HG03439 (cell line): ENCODE measurements at regions not wholly inside any gene's neighbourhood (a gene's known extent, or its start where the extent isn't known, plus 50 kb on each side); places are given as distances from the start of the nearest gene placed in this dataset.

Experiments used
- ATAC-seq: cut with Tn5 transposase; IDR thresholded peaks from one replicate; pipeline ENCODE4 v1.9.1; 2021; ENCODE audit warnings: mild to moderate bottlenecking, moderate library complexity; ENCODE audit not compliant: unreplicated experiment

DNA sequence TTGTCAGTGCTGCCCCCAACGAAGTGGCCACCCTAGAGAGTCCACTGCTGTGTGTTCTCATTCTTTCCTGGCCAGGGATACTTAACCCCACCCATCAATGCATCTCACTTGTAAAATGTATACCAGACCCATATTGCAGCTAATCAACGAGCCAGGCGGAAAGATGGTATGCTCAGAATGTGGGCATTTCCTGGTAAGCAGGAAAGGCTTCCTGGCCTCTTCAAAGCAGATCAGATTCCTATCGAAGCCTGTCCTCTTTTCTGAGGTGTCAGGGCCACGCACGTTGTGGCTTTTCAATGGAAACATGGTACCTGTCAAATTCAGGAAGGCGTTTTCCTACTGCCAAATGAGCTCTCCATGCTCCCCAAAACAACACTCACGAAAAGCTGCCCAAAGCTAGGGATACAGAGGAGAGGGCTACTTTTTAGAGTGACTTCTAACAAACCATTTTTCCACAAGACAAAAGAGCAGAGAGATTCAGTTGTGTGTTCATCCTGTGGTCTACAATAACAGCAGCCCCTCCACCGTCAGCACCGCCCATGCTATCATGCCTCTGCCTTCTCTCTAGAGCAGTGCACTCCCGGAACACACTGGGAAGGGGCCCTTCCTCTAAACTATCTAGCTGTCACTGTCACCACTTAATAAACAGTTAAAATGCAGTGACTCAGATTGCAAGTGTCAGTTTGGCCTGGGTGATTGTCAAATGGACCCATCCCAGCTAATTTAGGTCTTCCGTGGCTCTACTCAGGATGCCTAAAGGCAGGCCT is 535.1 kb downstream of the RNF144A start:
- ATAC-seq, result no peak

DNA sequence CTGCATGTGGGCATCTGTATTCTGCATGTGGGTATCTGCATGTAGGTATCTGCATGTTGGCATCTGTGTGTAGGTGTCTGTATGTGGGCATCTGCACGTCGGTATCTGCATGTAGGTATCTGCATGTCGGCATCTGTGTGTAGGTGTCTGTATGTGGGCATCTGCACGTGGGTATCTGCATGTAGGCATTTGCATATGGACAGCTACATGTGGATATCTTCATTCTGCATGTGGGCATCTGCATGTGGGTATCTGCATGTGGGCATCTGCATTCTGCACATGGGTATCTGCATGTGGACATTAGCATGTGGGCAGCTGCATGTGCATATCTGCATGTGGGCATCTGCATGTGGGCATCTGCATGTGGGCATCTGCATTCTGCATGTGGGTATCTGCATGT is 537.4 kb downstream of the RNF144A start:
- no peak for ATAC-seq

DNA sequence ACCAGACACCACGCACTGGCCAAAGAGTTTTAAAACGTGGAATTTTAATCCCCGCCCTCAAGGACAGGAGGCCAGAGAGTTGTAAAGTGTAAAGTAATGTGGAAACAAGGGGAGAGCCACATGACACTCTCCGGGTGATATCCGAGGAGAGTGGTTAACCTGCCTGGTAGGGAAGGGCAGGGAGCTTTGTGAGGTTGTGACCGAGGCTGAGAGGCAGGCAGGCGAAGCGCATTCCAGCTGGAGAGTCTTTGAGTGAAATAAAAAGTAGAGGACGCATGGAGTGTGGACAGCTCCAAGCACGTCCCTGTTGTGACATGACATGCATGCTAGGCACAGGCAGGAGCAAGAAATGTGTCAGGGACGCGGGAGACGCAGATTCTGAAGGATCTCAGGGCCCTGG is 539.5 kb downstream of the RNF144A start:
- no peak for ATAC-seq

DNA sequence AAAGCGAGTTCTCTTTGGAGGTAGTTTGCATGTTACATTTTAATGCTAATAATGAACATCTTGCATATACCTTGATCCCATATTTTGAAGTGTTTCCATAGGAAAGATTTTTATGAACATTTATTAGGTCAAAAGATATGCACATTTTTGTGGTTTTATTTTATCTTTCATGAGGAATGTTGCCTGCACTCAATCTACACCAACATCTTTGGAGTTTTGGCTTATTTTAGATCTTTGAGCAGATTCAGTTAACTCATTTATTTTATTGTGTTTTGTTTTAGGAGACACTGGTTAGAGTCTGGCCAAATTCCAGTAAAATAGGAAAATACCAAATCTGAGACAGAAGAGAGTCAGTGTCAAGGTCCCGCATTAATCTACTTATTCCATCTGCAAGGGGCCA is 540.9 kb downstream of the RNF144A start:
- no peak for ATAC-seq

DNA sequence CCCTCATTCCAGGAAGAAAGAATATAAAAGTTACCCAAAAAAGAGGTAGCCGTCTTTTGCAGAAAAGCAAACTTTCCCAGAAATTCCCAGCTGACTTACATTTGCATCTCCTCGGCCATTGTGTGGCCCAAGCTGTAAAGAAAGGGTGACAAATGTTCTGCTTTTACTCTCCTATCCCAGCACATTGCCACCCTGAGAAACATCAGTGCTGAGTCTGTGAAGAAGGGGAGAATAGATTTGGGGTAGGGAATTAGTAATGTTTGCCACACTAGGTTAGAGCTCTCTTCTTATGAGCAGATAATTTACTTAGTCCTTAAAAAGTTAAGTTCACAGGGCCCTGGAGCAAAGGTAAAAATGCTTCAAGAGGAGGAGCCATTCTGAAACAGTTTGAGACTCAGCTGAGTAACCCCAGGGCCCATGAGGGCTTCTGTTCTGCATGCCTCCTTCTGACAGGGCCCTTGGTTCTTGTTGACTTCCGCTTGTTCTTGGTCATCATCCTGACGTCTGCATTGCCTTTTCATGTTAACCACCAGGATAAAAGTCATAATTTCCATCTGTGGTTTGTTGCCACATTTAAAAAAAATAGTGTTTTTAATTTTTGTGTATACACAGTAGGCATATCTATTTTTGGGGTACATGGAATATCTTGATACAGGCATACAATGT is 550.7 kb downstream of the RNF144A start:
- no peak for ATAC-seq

DNA sequence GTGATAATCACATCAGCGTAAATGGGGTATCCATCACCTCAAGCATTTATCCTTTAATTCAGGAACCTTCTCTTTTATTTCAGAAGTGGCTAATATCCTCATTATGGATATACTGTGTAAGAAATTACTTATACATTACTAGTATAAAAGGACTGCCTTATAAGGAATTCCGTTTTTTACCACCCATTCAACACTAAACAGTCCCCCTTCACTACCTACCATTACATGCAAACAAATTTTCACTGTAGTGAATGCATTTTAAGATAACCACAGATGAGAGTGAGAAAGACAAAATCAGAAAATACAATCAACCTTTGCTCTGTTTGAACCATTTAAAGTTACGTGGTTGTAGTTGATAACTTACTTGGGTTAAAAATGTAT is 551.2 kb downstream of the RNF144A start:
- no peak for ATAC-seq

DNA sequence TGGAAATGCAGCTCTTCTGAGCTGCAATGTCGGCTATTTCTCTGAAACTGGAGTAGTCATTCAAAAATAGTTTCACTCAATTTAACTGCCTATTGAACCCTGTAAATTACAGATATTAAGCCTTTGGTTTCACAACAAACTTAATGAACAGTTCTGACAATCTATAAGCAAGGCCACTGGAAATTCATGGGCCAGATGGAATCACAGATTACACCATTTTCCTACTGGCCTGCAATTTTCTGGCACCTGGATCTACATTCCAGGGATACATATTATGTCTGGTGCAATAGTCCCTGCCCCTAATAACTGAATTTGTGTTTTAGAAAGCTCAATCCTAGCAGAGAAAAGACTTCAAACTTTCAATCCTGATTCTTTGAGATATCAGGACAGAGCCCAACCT is 551.7 kb downstream of the RNF144A start:
- ATAC-seq, result no peak

DNA sequence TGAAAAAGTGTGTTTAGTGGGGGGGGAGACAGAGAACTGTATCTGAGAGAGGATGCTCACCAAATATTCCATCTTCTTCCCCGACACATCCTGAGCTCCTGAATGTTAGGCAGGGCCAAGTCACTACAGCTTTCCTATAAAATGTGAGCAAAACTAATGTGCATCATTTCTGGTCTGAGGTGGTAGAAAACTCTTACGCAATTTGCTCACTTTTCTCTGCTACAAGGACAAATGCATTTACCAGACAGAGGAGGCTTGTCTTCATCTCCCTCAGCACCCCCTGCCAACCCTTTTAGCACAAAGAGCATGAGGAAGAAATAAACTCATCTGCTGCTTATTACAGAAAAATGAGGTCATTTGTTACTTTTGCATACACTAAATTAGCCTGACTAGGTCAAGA is 554.0 kb downstream of the RNF144A start:
- no peak for ATAC-seq

DNA sequence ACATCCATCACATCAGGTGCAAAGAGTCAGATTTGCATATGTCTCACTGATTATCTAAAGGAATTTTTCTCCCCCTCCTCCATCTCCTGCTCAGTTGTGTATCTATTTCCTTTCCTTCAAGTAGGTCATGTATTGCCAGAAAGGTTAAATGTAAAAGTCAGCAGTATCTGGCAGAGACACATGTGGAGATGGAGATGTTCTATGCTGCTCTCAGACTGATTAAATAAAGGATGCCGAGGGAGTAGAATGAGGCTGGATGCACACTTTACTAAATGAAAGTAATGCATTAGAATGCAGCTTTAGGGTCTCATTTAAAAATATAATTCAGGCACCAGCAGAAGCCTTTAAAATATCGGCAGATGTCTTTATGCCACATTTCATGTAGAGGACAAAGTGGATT is 555.3 kb downstream of the RNF144A start:
- no peak for ATAC-seq

DNA sequence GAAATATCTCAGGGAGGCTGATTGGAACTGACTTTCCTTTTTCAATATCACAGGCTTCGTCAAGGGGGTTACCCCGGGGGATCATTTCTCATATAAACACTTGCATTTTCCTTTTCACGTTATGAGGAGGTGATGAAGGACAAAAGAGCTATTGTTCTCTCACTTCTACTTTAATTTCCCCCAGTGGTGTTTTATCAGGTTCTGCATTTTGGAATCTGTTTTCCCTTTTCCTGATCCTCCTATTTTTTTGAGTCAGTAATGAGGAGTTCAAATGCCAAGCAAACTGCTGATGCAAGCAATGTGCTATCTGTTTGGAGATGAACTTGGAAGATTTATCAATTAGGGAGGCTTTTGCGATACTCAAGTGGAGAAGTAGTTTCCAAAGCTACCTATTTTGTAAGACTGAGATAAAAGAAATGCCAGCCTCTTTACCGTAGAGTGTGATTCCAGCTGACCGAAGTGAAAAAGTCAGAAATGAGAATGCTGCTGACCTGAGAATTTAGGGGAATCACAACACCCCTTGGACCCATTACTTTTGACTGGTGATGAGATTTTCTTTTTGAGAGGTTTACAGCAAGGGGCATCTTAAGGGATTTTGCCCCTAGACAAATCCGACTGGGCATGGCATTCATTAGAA is 556.0 kb downstream of the RNF144A start:
- no peak for ATAC-seq

DNA sequence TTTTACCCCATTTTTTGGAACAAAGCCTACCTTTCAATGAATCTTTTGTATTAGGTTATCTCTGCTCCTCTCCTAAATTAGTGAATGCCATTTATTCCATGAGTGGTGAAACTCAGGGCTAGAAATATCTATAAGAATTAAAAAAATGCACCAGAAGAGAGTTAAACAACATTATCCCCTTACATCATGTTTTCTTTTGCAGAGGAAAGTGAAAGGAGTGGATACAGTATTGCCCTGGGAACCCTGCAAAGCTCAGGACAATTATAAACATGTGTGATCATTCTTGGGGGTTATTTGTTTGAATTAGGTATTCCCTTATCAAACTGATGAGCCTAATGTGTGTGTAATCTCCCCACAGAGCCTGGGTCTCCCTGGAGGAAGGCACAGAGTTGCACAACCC is 559.2 kb downstream of the RNF144A start:
- no peak for ATAC-seq

DNA sequence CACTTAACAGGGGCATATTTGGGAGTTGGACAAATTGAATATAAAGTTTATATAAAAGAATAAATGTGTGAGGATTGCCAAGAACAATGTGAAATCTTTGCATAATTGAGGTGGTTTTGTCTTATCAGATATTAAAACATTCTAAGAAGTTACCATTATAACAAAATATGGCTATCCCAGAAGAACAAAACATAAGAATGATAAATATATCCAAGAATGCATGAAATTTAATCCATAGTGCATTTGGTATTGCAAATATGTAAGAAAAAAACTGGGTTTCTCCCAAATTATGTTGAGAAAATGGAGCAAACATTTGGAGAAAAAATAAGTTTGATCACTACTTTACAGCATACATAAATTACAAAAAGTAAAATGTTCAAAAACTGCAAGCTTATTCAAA is 562.4 kb downstream of the RNF144A start:
- ATAC-seq, result no peak

DNA sequence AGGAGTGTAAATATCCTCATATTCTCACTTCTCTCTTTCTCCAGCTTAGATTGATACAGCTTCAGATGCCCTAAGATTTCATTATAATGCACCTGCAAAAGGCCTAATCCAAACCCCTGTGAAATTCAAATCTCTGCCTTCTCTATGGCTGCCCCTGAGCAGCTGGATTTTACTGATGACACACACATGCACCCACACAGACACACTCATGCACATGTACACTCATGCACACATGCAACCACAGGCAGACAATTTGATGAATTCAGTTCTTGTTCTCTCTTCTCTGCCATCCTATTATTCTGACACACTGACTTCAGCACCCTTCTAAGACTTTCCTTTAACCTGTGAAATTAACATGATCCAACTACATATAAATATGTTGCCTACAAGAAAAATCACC is 563.2 kb downstream of the RNF144A start:
- ATAC-seq, result no peak

DNA sequence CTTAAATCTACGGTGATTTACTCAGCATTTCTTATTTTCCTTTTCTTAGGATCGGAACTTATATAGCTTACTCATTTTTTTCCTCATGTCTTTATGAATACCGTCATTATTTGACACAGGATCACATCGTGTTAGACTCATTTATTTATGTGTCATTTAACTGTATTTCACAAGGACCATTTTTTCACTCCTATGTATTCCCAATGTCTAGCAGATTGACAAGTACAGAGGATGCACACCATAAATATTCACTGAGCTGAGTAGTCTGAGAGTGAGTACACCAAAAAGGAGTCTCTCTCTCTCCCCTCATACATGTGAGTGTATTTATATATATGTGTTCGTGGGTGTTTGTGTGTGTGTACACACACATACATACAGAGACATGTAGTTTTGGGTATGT is 573.5 kb downstream of the RNF144A start:
- no peak for ATAC-seq

DNA sequence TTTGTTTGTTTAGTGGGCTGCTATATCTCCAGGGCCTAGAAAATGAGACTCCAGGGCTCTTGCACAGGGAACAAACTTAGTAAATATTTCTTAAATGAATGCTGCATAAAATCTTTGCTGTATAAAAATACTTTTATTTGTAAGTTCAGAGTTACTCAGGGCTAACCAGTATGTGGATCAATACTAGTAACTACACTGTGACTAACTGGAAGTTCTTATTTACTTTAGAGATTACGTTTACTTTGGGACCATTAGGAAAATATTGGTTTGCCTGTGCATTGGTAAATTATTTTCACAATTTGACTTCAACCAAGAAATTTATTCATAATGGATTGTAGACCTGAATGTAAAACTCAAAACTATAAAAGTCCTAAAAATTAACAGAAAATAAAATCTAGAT is 575.5 kb downstream of the RNF144A start:
- no peak for ATAC-seq

DNA sequence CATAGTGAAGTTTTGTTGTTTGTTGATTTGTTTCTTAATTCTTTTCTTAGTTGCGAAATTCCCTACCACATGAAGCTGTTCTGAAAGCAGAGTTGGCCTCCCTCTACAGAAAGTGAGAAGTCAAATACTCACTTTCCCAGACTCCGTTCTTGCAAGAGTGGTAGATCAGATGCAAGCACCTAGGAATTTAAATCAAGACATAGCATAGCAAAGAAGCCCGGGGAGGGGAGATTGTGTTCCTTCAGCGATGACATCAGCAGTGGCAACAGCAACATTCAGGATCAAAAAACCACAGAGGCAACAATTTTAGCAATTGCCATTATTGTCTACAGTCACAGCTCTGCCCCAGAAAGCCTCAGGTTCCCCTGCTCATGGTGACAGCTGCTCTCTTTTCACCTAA is 580.0 kb downstream of the RNF144A start:
- ATAC-seq, result no peak

DNA sequence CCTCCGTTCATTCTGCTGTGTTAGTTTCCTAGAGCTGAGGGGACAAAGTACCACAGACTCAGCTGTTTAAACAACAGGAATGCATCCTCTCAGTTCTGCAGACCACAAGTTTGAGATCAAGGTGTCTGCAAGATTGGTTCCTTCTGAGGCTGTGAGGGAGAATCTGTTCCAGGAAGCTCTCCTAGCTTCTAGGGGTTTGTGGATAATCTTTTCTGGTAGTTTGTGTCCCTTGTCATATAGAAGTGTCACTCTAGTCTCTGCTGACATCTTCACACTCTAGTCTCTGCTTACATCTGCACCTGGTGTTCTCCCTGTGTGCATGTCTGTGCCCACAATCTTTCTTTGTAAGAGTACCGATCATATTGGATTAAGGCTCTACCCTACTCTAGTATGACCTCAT is 581.8 kb downstream of the RNF144A start:
- no peak for ATAC-seq

DNA sequence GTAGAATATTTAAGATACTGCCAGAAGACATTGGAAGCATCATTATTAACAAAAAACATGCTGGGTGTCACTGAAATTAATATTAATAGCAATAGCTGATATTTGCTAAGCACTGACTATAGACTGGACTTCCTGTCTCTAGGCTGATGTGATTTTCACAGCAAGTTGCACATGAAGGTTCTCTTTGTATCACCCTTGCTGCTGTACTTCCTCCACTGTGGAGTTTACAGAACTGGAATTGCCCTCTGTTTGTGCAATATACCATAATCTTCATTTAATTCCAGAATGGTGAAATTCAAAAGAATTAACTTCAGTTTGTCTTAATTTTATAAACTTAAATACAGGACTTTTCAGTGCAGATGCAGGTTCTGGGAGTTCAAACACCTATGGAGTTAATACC is 585.1 kb downstream of the RNF144A start:
- ATAC-seq, result no peak

DNA sequence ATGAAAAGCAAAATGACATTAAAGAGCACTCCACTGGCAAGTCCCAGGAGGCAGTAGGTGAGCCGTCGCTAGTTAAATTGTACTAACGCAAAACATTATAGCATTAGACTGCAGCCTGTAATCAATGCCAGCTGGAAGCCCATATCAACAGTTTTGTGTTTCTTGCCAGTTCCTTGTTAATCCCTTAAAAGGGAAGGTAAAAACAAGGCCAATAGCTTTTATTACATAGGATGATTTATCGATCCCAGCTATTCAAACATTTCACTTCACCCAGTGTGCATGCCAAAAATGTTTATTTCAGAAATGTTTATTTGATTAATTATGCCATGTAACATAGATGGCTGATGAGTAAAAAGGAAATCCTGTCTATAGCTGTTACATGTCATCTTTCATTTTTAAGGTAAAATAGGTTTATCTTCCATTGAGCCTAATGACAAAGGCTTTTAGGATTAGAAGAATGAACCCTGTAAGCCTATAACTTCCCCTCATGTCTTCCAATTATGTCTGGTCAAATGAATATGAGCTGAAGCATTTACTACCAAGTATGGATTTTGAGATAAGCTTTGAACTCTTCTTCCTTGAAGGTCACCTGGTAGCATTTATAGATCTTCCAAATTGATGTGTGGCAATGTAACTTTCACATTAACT is 591.2 kb downstream of the RNF144A start:
- ATAC-seq, result no peak

DNA sequence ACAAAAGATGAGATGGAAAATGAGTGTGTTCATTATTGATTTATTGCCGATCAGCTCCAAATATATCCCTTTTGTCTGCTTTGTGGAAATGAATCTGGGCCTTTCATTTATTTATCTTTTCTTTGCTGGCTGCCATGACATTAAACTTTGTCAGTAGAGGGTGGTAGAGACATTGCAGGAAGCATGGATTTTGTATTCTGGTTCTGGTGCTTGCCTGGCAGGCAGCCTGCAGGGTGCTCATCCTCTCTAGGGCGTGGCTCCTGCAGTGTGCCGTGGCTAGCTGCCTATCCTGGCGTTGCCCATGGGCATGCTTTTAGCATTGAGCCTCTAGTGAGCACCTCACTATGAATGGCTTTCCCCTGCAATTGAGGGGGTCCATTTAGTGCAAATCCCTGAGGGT is 593.1 kb downstream of the RNF144A start:
- ATAC-seq, result no peak

DNA sequence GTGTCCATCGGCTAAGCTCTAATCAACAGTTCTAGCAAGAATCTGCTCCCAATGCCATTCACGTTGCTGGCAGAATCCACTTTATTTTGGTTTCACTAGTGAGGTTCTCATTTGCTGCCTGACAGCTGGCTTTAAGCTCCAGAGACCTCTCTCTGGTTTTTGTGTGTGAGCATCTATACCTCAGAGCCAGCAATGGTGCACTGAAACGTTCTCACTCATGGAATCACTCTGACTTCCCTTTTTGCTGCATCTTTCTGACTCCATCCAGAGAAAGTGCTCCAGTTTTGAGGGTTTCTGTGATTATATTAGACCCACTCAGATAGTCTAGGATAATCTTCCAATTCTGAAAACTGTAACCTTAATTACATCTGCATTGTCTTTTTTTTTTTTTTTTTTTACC is 596.6 kb downstream of the RNF144A start:
- ATAC-seq, result no peak

DNA sequence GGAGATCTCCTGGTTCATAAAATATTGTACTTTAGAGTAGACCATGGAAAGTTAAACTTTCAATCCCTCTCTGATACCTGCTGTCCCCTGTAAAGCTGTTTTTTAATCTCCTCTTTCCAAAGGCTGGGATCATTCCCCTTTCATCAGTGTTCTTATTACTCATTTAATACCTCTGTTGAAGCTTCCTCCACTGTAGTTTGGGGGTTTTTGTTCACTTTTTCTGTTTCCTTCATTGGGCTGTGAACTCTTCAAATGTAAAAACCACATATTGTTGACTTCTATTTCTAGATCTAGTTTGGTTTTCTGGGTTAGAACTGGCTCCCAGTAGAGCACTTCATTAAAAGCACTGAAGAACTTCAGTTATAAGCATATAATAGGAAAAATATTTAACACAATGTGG is 598.1 kb downstream of the RNF144A start:
- no peak for ATAC-seq
